ENCODE measurements at regions not wholly inside any gene's neighbourhood (a gene's known extent, or its start where the extent isn't known, plus 50 kb on each side); places are given as distances from the start of the nearest gene placed in this dataset.

DNA sequence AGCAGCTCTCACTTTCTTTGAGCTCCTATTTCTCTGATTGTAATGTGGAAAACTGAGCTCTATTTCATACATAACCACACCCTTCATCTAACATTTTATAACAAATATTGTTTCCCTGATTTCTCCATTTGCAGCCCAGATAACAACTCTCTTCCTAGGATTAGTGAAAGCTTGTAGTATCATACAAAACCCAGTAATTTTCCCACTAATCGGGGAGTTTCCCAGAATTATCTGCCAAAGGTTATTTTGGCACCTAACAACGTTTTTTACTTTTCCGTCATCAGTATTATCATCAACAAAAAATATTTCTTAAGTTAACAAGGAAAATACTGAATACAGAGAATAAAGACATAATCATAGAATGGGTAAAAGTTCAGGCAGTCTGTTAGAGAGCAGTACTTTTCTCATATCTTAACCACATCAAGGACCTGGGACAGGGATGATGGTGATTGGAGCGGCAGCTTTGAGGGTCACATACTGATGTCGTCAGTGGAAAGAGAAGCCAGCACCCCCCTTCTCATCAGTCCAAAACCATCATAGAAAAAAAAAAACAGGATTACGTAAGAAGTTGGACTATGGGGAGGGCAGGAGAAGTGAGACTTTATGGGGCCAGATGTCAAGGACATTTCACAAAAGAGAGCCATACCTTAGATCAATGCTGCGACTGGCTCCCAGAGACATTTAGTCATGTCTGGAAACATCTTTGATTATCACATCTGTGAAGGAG lies 166.1 kb upstream of the TNFAIP3 start:
- Histone ChIP-seq H3K4me3 (replicated peaks in 1 of 4; ENCODE audit: control extremely low read depth in 1 of 4, insufficient read depth in 1 of 4, low read depth in 3 of 4, low read length in 4 of 4) (no peak overlapping the region), H3K27me3 (ENCODE audit: control insufficient read depth, insufficient read depth, low read length) (no peaks in the 10 kb centered on the region), H3K27ac (ENCODE audit: insufficient read depth, low read length) (no peak overlapping the region), H3K9me3 (ENCODE audit: control insufficient read depth, insufficient read depth, low read depth, low read length) (no peaks in the 10 kb centered on the region), H3K9ac (ENCODE audit: insufficient read depth, low read length) (no peak overlapping the region), H3K4me2 (ENCODE audit: extremely low read depth, insufficient read depth, low read length) (no peak overlapping the region), H3K36me3 (ENCODE audit: control insufficient read depth, insufficient read depth, low read length) (no peaks in the 10 kb centered on the region), H3K4me1 (ENCODE audit: control insufficient read depth, extremely low read depth, insufficient read depth, low read length) (peaks cover 4% of the 10 kb centered on the region), H3K79me2 (ENCODE audit: control insufficient read depth, insufficient read depth, low read length) (no peaks in the 10 kb centered on the region), H2AFZ (ENCODE audit: low read length) (no peak overlapping the region), H4K20me1 (ENCODE audit: control insufficient read depth, extremely low read depth, insufficient read depth, low read length) (no peaks in the 10 kb centered on the region)
- TF ChIP-seq, protein P1, sequence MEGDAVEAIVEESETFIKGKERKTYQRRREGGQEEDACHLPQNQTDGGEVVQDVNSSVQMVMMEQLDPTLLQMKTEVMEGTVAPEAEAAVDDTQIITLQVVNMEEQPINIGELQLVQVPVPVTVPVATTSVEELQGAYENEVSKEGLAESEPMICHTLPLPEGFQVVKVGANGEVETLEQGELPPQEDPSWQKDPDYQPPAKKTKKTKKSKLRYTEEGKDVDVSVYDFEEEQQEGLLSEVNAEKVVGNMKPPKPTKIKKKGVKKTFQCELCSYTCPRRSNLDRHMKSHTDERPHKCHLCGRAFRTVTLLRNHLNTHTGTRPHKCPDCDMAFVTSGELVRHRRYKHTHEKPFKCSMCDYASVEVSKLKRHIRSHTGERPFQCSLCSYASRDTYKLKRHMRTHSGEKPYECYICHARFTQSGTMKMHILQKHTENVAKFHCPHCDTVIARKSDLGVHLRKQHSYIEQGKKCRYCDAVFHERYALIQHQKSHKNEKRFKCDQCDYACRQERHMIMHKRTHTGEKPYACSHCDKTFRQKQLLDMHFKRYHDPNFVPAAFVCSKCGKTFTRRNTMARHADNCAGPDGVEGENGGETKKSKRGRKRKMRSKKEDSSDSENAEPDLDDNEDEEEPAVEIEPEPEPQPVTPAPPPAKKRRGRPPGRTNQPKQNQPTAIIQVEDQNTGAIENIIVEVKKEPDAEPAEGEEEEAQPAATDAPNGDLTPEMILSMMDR (conservative IDR thresholded peaks at IDR 0.05 in 1 of 2, IDR thresholded peaks at IDR 0.05 in 1 of 2; ENCODE audit: low read depth in 1 of 2, low read length in 2 of 2) = no peak
- no peak for TF ChIP-seq EZH2 (IDR thresholded peaks at IDR 0.05; ENCODE audit: low read length, missing control alignments)
- no peak for DNase-seq (ENCODE audit: low read depth in 2 of 2)

DNA sequence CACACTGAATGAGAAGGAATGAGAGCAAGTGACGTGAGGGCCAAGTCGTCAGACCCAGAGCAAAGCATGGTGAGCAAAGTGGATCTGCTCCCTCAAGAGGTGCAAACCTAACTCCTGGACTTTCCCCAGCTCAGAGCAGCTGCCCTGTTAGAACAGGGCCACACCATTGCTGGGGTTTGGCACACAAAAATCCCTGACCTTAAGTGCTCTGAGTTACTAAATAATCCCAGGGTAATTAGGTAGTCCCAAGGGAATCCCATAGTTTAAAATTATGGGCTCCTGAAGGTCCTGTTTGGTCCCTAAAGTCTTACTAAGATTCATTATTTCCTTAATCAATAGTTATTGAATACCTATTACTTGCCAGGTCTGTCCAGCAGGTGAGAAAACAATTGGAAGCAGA lies 165.1 kb upstream of the TNFAIP3 start:
- no peak overlapping the region for H2AFZ ChIP-seq (ENCODE audit: low read length)
- H3K4me2 ChIP-seq (ENCODE audit: extremely low read depth, insufficient read depth, low read length) = no peak overlapping the region
- no peaks in the 10 kb centered on the region for H3K27me3 ChIP-seq (ENCODE audit: control insufficient read depth, insufficient read depth, low read length)
- no peak overlapping the region for H3K4me3 ChIP-seq (replicated peaks in 1 of 4; ENCODE audit: control extremely low read depth in 1 of 4, insufficient read depth in 1 of 4, low read depth in 3 of 4, low read length in 4 of 4)
- no peak for DNase-seq (ENCODE audit: low read depth in 2 of 2)
- no peaks in the 10 kb centered on the region for H4K20me1 ChIP-seq (ENCODE audit: control insufficient read depth, extremely low read depth, insufficient read depth, low read length)
- no peaks in the 10 kb centered on the region for H3K36me3 ChIP-seq (ENCODE audit: control insufficient read depth, insufficient read depth, low read length)
- TF ChIP-seq, protein P1 (conservative IDR thresholded peaks at IDR 0.05 in 1 of 2, IDR thresholded peaks at IDR 0.05 in 1 of 2; ENCODE audit: low read depth in 1 of 2, low read length in 2 of 2) = no peak
- no peak for TF ChIP-seq EZH2 (IDR thresholded peaks at IDR 0.05; ENCODE audit: low read length, missing control alignments)
- H3K79me2 ChIP-seq (ENCODE audit: control insufficient read depth, insufficient read depth, low read length) = no peaks in the 10 kb centered on the region
- no peak overlapping the region for H3K27ac ChIP-seq (ENCODE audit: insufficient read depth, low read length)
- peaks cover 4% of the 10 kb centered on the region for H3K4me1 ChIP-seq (ENCODE audit: control insufficient read depth, extremely low read depth, insufficient read depth, low read length)
- no peak overlapping the region for H3K9ac ChIP-seq (ENCODE audit: insufficient read depth, low read length)
- no peaks in the 10 kb centered on the region for H3K9me3 ChIP-seq (ENCODE audit: control insufficient read depth, insufficient read depth, low read depth, low read length)

DNA sequence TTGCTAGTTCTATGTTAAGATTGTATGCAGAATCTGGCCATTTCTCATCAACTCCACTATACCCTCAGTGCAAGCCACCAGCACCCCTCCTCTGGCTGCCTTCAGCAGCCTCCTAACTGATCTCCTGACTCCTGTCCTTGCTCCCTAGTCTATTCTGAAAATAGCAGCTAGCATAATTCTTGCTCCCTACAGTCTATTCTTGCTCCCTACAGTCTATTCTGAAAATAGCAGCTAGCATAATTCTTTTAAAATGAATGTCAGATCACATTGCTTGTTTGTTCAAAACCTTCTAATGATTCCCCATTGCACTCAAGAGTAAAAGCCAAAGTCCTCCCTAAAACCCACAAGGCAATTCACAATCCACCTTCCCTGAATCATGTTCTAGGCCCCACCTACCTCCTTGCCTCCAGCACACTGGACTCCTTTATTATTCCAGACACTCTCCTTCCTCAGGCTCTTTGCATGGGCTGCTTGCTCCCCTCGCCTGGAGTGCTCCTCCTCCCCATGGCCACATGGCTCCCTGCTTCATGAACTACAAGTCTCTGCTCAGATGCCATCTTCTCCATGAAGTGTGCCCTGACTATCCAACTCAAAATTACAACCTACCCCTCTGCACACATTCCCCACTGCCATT lies 164.2 kb upstream of the TNFAIP3 start:
- no peak overlapping the region for H3K27ac ChIP-seq (ENCODE audit: insufficient read depth, low read length)
- H4K20me1 ChIP-seq (ENCODE audit: control insufficient read depth, extremely low read depth, insufficient read depth, low read length) = no peaks in the 10 kb centered on the region
- H3K4me2 ChIP-seq (ENCODE audit: extremely low read depth, insufficient read depth, low read length) = no peak overlapping the region
- no peak for DNase-seq (ENCODE audit: low read depth in 2 of 2)
- no peaks in the 10 kb centered on the region for H3K9me3 ChIP-seq (ENCODE audit: control insufficient read depth, insufficient read depth, low read depth, low read length)
- H3K79me2 ChIP-seq (ENCODE audit: control insufficient read depth, insufficient read depth, low read length) = no peaks in the 10 kb centered on the region
- H3K4me3 ChIP-seq (replicated peaks in 1 of 4; ENCODE audit: control extremely low read depth in 1 of 4, insufficient read depth in 1 of 4, low read depth in 3 of 4, low read length in 4 of 4) = no peak overlapping the region
- H3K9ac ChIP-seq (ENCODE audit: insufficient read depth, low read length) = no peak overlapping the region
- TF ChIP-seq, protein P1 (conservative IDR thresholded peaks at IDR 0.05 in 1 of 2, IDR thresholded peaks at IDR 0.05 in 1 of 2; ENCODE audit: low read depth in 1 of 2, low read length in 2 of 2) = no peak
- TF ChIP-seq EZH2 (IDR thresholded peaks at IDR 0.05; ENCODE audit: low read length, missing control alignments) = no peak
- H2AFZ ChIP-seq (ENCODE audit: low read length) = no peak overlapping the region
- no peaks in the 10 kb centered on the region for H3K36me3 ChIP-seq (ENCODE audit: control insufficient read depth, insufficient read depth, low read length)
- no peaks in the 10 kb centered on the region for H3K27me3 ChIP-seq (ENCODE audit: control insufficient read depth, insufficient read depth, low read length)
- no peaks in the 10 kb centered on the region for H3K4me1 ChIP-seq (ENCODE audit: control insufficient read depth, extremely low read depth, insufficient read depth, low read length)
